Sigmoid colon (tissue), 6 donors: ENCODE measurements at regions not wholly inside any gene's neighbourhood (a gene's known extent, or its start where the extent isn't known, plus 50 kb on each side); places are given as distances from the start of the nearest gene placed in this dataset.
"Not testable (repeated sequence)": the region's sequence is repeated elsewhere in the genome, so short reads cannot be mapped to it uniquely, and the experiment has no call there.

Experiments used
- DNase-seq: peaks from one replicate; pipeline ENCODE4 v3.0.0-alpha.2; 2019
- H3K27ac ChIP-seq, 4 donors: fragments of 200-600 bp; sonication (generic); one replicate each; pipeline ENCODE4 v1.5.1; 2016 to 2019; ENCODE audit warnings: mild to moderate bottlenecking in 1 of 4
- H3K27me3 ChIP-seq, 3 donors: fragments of 200-600 bp; sonication (generic); one replicate each; pipeline ENCODE4 v1.5.1; 2019; ENCODE audit warnings: mild to moderate bottlenecking in 1 of 3
- H3K36me3 ChIP-seq, 4 donors: fragments of 200-600 bp; sonication (generic); one replicate each; pipeline ENCODE4 v1.5.1; 2016 to 2019
- H3K4me1 ChIP-seq, 4 donors: fragments of 200-600 bp; sonication (generic); one replicate each; pipeline ENCODE4 v1.5.1; 2017 to 2019
- H3K4me3 ChIP-seq, 4 donors: fragments of 200-600 bp; sonication (generic); one replicate each; pipeline ENCODE4 v1.5.1; 2017 to 2019; ENCODE audit warnings: mild to moderate bottlenecking in 2 of 4, moderate library complexity in 1 of 4
- H3K9me3 ChIP-seq, 4 donors: fragments of 200-600 bp in 3 of 4; sonication (generic) in 3 of 4; one replicate each; pipeline versions ENCODE4 v1.5.1 to v1.6.1; 2013 to 2019
- EP300 ChIP-seq, 4 donors: sonication (generic); formaldehyde crosslinking; IDR thresholded peaks; one replicate each; pipeline ENCODE4 v1.6.1; 2017; ENCODE audit warnings: antibody characterized with exemption in 4 of 4
- POLR2A ChIP-seq, 2 donors: fragments of 450-650 bp; IDR thresholded peaks; one replicate each; pipeline ENCODE4 v1.6.1; 2016; ENCODE audit warnings: antibody characterized with exemption in 2 of 2, mild to moderate bottlenecking in 2 of 2, moderate library complexity in 2 of 2
- POLR2AphosphoS5 ChIP-seq, 4 donors: sonication (generic); formaldehyde crosslinking; IDR thresholded peaks; one replicate each; pipeline ENCODE4 v1.6.1; 2017; ENCODE audit warnings: antibody characterized with exemption in 4 of 4
- WGBS, 2 donors: extraction: QIAGEN DNeasy Blood & Tissue Kit; methylation state at CpG; one replicate each; pipeline ENCODE4 v1.1.7; 2013; 5-methylcytosine and 5-hydroxymethylcytosine counted together
- intact Hi-C: fragments of 100-400 bp; cut with DNase I; formaldehyde crosslinking; loops from one replicate; pipeline ENCODE4 v1.15.1; 2023
- TF ChIP-seq, protein P1 (sequence below), 4 experiments: fragments of 450-650 bp in 3 of 4; fragments of 200-600 bp in 1 of 4; IDR thresholded peaks; one replicate each; pipeline ENCODE4 v1.5.1; 2016 to 2019; ENCODE audit warnings: antibody characterized with exemption in 4 of 4, mild to moderate bottlenecking in 3 of 4, moderate library complexity in 2 of 4
- donor health status: healthy with polysubstance abuse.
- donor health status: healthy.

DNA sequence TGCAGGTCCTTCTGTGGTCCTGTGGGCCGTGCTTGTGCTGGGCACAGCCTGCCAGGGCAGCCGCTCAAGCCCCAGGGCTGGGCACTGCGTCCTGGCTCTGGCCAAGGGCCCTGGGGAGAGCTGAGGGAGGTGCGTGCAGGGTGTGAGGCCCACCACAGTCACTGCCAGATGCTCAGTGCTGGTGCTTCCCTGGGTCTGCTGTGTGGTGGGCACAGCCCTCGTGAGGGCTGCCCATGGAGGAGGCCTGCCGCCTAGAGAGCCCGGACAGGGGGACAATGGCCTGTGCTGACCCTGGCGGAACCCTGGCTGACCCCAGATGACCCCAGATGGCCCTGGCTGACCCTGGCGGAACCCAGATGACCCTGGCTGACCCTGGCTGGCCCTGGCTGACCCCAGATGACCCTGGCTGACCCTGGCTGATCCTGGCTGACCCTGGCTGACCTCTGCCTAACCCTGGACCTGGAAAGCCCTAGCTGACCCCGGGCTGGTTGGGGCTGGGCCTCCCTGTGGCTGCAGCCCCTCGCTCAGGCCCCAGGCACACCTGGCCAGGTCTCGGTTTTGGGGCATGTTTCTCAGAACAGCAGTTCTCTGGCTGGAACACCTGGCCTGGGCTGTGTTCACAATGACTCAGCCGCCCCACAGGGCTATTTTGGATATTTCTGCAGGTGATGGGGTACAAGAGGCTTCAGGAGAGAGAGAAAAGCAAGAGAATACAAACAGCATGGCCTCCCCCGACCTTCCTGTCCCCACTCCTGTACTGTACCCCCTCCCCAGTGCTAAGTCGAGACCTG, 55.4 kb downstream of the TMEM121 start:
- Histone ChIP-seq H3K27ac (no peak overlapping the region), H3K36me3 (no peaks in the 10 kb centered on the region), H3K27me3 (no peaks in the 10 kb centered on the region), H3K4me1 (no peaks in the 10 kb centered on the region), H3K9me3 (peaks cover 0 to 3% (median 0%) of the 10 kb centered on the region in 4 donors), H3K4me3 (no peak overlapping the region)
- TF ChIP-seq, protein P1, sequence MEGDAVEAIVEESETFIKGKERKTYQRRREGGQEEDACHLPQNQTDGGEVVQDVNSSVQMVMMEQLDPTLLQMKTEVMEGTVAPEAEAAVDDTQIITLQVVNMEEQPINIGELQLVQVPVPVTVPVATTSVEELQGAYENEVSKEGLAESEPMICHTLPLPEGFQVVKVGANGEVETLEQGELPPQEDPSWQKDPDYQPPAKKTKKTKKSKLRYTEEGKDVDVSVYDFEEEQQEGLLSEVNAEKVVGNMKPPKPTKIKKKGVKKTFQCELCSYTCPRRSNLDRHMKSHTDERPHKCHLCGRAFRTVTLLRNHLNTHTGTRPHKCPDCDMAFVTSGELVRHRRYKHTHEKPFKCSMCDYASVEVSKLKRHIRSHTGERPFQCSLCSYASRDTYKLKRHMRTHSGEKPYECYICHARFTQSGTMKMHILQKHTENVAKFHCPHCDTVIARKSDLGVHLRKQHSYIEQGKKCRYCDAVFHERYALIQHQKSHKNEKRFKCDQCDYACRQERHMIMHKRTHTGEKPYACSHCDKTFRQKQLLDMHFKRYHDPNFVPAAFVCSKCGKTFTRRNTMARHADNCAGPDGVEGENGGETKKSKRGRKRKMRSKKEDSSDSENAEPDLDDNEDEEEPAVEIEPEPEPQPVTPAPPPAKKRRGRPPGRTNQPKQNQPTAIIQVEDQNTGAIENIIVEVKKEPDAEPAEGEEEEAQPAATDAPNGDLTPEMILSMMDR (IDR thresholded peaks at IDR 0.05), result no peak
- 62 to 68% methylated on average over 15 of the region's 15 CpGs for WGBS, 2 donors
- DNase-seq, result peak; percentile 56
- intact Hi-C loops, result loop anchor here (5.0 kb wide), 1 partner anchor 121 kb away; no protein-coding TSS in a partner anchor

DNA sequence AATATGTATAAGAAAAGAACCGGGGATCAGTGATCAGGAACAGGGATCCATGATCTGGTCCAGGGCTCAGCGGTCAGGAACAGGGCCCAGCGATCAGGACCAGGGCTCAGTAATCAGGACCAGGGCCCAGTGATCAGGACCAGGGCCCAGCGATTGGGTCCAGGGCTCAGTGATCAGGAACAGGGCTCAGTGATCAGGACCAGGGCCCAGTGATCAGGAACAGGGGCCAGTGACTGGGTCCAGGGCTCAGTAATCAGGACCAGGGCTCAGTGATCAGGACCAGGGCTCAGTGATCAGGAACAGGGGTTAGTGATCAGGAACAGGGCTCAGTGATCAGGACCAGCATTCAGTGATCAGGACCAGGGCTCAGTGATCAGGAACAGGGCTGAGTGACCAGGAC, 56.3 kb downstream of the TMEM121 start:
- Histone ChIP-seq H3K4me1 (no peaks in the 10 kb centered on the region), H3K36me3 (no peaks in the 10 kb centered on the region), H3K9me3 (peaks cover 0 to 3% (median 0%) of the 10 kb centered on the region in 4 donors), H3K4me3 (no peak overlapping the region), H3K27me3 (no peaks in the 10 kb centered on the region), H3K27ac (no peak overlapping the region)
- intact Hi-C loops, result loop anchor here (5.0 kb wide), 1 partner anchor 120 kb away; no protein-coding TSS in a partner anchor
- 83% methylated on average over 4 of the region's 4 CpGs for WGBS, 2 donors
- no peak for DNase-seq
- TF ChIP-seq POLR2AphosphoS5 (IDR thresholded peaks at IDR 0.05) (no peak), EP300 (IDR thresholded peaks at IDR 0.05) (no peak), POLR2A (IDR thresholded peaks at IDR 0.05) (no peak)
- TF ChIP-seq, protein P1 (IDR thresholded peaks at IDR 0.05), result no peak

DNA sequence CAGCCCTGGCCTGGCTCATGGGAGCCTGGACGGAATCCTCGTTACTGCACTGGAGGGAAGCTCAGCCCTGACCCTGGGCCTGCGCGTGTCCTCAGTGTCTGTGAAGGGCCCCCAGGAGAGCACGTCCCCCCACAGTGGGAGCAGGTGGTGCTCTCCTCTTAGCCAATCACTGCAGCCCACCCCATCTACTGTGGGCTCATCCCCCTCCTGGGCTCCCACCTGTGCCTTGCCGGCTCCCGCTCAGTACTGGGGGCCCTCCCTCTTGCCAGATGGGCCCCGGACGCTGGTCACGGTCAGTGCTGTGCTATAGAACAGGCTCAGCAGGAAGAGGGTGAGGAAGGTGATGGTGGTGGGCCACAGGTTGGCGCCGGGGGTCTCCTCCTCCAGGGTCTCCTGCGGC, 57.5 kb downstream of the TMEM121 start:
- not testable (repeated sequence) for H3K27me3 ChIP-seq, H3K27ac ChIP-seq, H3K4me3 ChIP-seq, H3K36me3 ChIP-seq, H3K4me1 ChIP-seq, H3K9me3 ChIP-seq, DNase-seq
- 87 to 91% methylated on average over 10 to 11 of the region's 13 CpGs for WGBS, 2 donors
- intact Hi-C loops, result loop anchor here (5.0 kb wide), 1 partner anchor 118 kb away; no protein-coding TSS in a partner anchor

DNA sequence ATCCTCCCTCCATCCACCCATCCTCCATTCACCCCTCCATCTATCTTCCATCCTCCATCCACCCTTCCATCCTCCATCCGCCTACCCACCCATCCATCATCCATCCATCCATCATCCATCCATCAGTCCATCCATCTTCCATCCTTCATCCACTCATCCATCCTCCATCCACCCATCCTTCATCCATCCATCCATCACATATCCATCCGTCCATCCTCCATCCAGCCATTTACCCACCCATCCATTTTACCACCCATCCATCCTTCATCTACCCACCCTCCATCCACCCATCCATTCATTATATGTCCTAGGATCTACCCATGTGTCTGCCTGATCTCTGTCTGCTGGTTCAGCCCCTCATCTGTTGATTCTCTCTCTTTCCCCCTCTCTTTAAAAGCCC, 58.9 kb downstream of the TMEM121 start:
- intact Hi-C loops, result not testable (repeated sequence)
- 87 to 93% methylated on average over 2 of the region's 2 CpGs for WGBS, 2 donors

DNA sequence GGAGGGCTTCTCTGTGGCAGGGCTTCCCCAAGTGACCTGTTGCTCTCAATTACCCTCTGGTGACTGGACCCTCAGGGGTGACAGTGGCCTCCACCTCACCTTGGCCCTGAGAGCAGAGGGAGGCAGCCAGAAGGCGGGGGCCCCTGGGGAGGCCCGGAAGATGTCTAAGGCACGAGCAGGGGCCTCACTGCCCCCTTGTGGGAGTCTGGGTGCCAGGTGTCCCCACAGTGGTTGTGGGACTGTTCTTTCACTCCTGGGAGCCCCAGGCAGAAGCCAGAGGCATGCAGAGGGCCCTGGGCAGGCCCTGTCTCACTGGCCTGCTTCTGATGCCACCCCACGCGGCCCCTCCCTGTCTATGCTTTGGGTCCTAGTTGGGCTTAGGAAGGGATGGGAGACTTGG, 59.3 kb downstream of the TMEM121 start:
- DNase-seq, H3K4me1 ChIP-seq, H3K9me3 ChIP-seq, H3K27me3 ChIP-seq, intact Hi-C loops, H3K27ac ChIP-seq, H3K4me3 ChIP-seq, H3K36me3 ChIP-seq: not testable (repeated sequence)
- WGBS, 2 donors, result 60 to 62% methylated on average over 5 of the region's 5 CpGs

More for the DNA sequence above, 58.9 kb downstream of the TMEM121 start:
- H3K4me3 ChIP-seq, H3K27me3 ChIP-seq, H3K9me3 ChIP-seq, H3K4me1 ChIP-seq, H3K27ac ChIP-seq, H3K36me3 ChIP-seq, DNase-seq: not testable (repeated sequence)

DNA sequence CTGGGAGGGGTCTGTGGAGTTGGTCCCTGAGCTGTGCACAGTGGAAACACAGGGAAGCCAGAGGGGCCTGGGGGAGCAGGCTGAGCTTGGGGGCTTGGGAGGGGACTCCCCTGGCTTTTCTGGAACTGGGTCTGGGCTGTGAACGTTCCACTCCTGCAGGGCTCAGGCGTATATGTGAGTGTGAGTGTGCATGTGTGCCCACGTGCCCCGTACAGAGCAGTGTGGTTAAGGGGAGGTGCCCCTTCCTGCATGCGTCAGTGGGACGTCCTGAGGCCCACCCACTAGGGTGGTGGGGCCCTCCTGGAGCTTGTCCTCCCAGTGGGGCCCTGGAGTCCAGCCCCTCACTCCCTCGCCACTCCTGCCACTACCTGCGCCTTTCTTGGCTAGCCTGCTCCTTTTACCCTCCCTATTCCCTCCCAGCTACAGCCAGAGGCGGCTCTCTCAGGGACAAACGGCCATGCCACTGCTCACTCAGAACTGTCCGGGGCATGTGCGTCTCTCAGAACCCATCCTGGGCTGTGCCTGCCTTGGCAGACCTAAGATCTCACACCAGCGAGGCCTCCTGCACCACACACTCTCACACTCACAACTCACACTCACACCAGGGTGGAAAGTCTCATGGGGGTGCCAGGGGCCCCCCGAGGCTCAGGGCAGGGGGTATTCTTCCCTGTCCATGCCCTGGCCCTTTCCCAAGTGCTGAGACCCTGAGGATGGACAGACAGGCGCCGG, 59.9 kb downstream of the TMEM121 start:
- H3K36me3 ChIP-seq, H3K9me3 ChIP-seq, H3K27me3 ChIP-seq, intact Hi-C loops, H3K4me1 ChIP-seq, DNase-seq, H3K27ac ChIP-seq, H3K4me3 ChIP-seq: not testable (repeated sequence)
- 55 to 60% methylated on average over 14 of the region's 16 CpGs for WGBS, 2 donors

DNA sequence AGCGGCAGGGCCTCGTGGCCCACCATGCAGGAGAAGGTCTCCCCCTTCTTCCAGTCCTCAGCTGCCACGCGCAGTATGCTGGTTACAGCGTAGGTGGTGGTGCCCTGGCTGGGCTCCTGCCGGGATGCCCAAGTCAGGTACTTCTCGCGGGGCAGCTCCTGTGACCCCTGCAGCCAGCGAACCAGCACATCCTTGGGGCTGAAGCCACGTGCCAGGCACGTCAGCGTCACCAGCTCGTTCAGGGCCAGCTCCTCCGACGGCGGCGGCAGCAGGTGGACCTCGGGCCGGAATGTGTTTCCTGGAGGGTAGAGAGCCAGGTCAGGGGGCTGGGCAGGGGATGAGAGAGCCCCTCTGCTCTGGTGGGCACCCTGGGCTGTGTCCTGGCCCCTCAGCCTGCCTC, 60.7 kb downstream of the TMEM121 start:
- H3K9me3 ChIP-seq, H3K4me1 ChIP-seq, intact Hi-C loops, H3K27me3 ChIP-seq, H3K36me3 ChIP-seq, DNase-seq, H3K27ac ChIP-seq, H3K4me3 ChIP-seq: not testable (repeated sequence)
- 86 to 88% methylated on average over 13 to 14 of the region's 19 CpGs for WGBS, 2 donors

DNA sequence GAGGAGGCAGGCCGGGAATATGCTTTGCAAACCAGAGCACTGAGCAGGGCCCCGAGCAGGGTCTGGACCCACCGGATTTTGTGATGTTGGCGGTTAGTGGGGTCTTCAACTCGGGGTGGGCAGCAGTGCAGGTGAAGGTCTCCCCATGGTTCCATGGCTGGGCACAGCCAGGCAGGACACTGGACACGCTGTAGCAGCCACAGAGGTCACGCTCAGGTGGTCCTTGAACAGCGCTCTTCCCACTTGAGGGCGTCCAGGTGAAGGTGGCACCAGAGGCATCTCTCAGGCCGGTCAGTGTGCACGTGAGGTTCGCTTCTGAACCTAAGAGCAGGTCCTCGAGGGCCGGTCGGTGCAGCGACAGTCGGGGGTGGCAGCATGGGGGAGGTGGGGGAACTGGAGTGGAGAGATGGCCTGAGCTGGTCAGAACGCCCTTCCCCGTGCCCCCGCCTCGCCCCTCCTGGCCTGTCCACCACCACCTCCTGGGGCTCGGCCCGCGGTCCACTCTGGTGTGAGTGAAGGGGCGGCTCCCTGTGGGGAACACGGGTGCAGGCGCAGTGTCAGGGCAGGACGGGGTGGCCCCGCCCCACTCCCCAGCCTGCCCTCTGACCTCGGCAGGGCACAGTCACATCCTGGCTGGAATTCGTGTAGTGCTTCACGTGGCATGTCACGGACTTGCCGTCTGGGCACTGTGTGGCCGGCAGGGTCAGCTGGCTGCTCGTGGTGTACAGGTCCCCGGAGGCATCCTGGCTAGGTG, 61.3 kb downstream of the TMEM121 start:
- not testable (repeated sequence) for H3K27me3 ChIP-seq, DNase-seq

More for the DNA sequence above, 61.3 kb downstream of the TMEM121 start:
- H3K9me3 ChIP-seq, intact Hi-C loops, H3K4me3 ChIP-seq, H3K4me1 ChIP-seq, H3K27ac ChIP-seq, H3K36me3 ChIP-seq: not testable (repeated sequence)
- WGBS, 2 donors, result 70 to 90% methylated on average over 36 of the region's 37 CpGs
